Esophagus muscularis mucosa (tissue), 4 donors: ENCODE measurements at regions not wholly inside any gene's neighbourhood (a gene's known extent, or its start where the extent isn't known, plus 50 kb on each side); places are given as distances from the start of the nearest gene placed in this dataset.

Experiments
- DNase-seq: peaks from one replicate; pipeline ENCODE4 v3.0.0-alpha.2; 2017; ENCODE audit errors: extremely low spot score
- H3K27ac ChIP-seq, 4 donors: fragments of 200-600 bp; sonication (generic); replicated peaks in 1 of 4; 1 replicate in 3 of 4; 2 replicates in 1 of 4; pipeline ENCODE4 v1.5.1; 2016 to 2019; ENCODE audit warnings: mild to moderate bottlenecking in 1 of 4
- H3K27me3 ChIP-seq, 4 donors: fragments of 200-600 bp; sonication (generic); one replicate each; pipeline versions ENCODE4 v1.5.1 to v1.6.0; 2016 to 2019
- H3K36me3 ChIP-seq, 4 donors: fragments of 200-600 bp; sonication (generic); one replicate each; pipeline ENCODE4 v1.5.1; 2016 to 2019
- H3K4me1 ChIP-seq, 4 donors: fragments of 200-600 bp; sonication (generic); one replicate each; pipeline ENCODE4 v1.5.1; 2016 to 2019
- H3K4me3 ChIP-seq, 4 donors: fragments of 200-600 bp; sonication (generic); 1 replicate in 2 of 4; 2 replicates in 2 of 4; pipeline ENCODE4 v1.5.1; 2016 to 2019; ENCODE audit warnings: mild to moderate bottlenecking in 4 of 4, moderate library complexity in 1 of 4
- H3K9me3 ChIP-seq, 4 donors: fragments of 200-600 bp; sonication (generic); 1 replicate in 3 of 4; 2 replicates in 1 of 4; pipeline ENCODE4 v1.5.1; 2016 to 2019
- CTCF ChIP-seq, 3 experiments: fragments of 200-600 bp in 2 of 3; fragments of 450-650 bp in 1 of 3; sonication (generic) in 2 of 3; IDR thresholded peaks; one replicate each; pipeline ENCODE4 v1.5.1; 2017 to 2019; ENCODE audit warnings: antibody characterized with exemption in 3 of 3, mild to moderate bottlenecking in 2 of 3, moderate library complexity in 1 of 3
- EP300 ChIP-seq: sonication (generic); formaldehyde crosslinking; IDR thresholded peaks from one replicate; pipeline ENCODE4 v1.6.1; 2017; ENCODE audit warnings: antibody characterized with exemption
- POLR2A ChIP-seq: fragments of 450-650 bp; IDR thresholded peaks from one replicate; pipeline ENCODE4 v1.6.1; 2017; ENCODE audit warnings: antibody characterized with exemption, moderate library complexity, mild to moderate bottlenecking, low read depth
- POLR2AphosphoS5 ChIP-seq, 2 donors: sonication (generic); formaldehyde crosslinking; IDR thresholded peaks; one replicate each; pipeline ENCODE4 v1.6.1; 2017; ENCODE audit warnings: antibody characterized with exemption in 2 of 2
- WGBS: methylation state at CpG from one replicate; pipeline ENCODE4 v1.1.5; 2018; 5-methylcytosine and 5-hydroxymethylcytosine counted together
- intact Hi-C: fragments of 100-400 bp; cut with DNase I; formaldehyde crosslinking; loops from one replicate; pipeline ENCODE4 v1.15.1; 2023

GRCh38 chr18:78579854-78580577, 399.6 kb upstream of the SALL3 start:
- peaks cover 0 to 13% (median 0%) of the 10 kb centered on the region in 4 donors for H3K27me3 ChIP-seq
- 91% methylated on average over 16 of the region's 16 CpGs for WGBS
- H3K4me3 ChIP-seq, result no peak overlapping the region
- TF ChIP-seq CTCF (IDR thresholded peaks at IDR 0.05) (no peak), POLR2AphosphoS5 (IDR thresholded peaks at IDR 0.05) (no peak), POLR2A (no peak), EP300 (no peak)
- H3K9me3 ChIP-seq, result no peaks in the 10 kb centered on the region
- intact Hi-C loops, result no loop called here
- H3K36me3 ChIP-seq, result no peaks in the 10 kb centered on the region
- H3K27ac ChIP-seq, result no peak overlapping the region
- no peaks in the 10 kb centered on the region for H3K4me1 ChIP-seq
- no peak for DNase-seq

DNA sequence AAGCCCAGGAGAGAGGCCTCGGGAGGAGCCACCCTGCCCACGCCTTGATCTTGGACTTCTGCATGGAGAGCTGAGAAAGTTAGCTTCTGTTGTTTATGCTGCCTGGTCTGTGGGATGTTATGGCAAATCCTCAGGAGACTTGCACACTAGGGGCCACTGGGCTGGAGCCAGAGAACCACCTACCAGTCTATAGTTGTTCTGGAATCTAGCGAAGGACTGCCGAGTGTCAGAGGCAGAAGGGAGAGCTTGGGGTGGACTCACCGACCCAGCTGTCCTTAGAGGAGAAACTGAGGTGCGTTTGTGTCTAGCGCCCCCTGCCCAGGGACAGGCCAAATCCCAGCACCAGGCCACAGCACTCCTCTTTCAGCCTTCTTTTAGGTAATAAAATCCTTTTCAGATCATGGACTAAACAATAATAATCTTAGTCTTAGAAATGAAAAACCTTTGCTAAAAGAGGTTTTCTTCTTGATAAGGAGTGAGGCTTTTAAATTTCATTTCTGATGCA, 398.7 kb upstream of the SALL3 start:
- TF ChIP-seq CTCF (IDR thresholded peaks at IDR 0.05), result no peak
- no peak for TF ChIP-seq POLR2AphosphoS5 (IDR thresholded peaks at IDR 0.05)
- TF ChIP-seq POLR2A, result no peak
- TF ChIP-seq EP300, result no peak
- no peaks in the 10 kb centered on the region for H3K9me3 ChIP-seq
- peaks cover 0 to 16% (median 0%) of the 10 kb centered on the region in 4 donors for H3K27me3 ChIP-seq
- no peaks in the 10 kb centered on the region for H3K4me1 ChIP-seq
- H3K36me3 ChIP-seq, result no peaks in the 10 kb centered on the region
- H3K4me3 ChIP-seq, result no peak overlapping the region
- no peak overlapping the region for H3K27ac ChIP-seq
- DNase-seq, result no peak
- 81% methylated on average over 5 of the region's 7 CpGs for WGBS
- intact Hi-C loops, result no loop called here

GRCh38 chr18:78582181-78582709, 397.4 kb upstream of the SALL3 start:
- Histone ChIP-seq H3K4me1 (no peaks in the 10 kb centered on the region), H3K27me3 (peaks cover 0 to 16% (median 0%) of the 10 kb centered on the region in 4 donors), H3K4me3 (no peak overlapping the region), H3K36me3 (no peaks in the 10 kb centered on the region), H3K27ac (no peak overlapping the region), H3K9me3 (no peaks in the 10 kb centered on the region)
- TF ChIP-seq POLR2AphosphoS5 (IDR thresholded peaks at IDR 0.05) (no peak), CTCF (IDR thresholded peaks at IDR 0.05) (no peak), EP300 (no peak), POLR2A (no peak)
- DNase-seq, result no peak
- 86% methylated on average over 22 of the region's 23 CpGs for WGBS
- intact Hi-C loops, result no loop called here

GRCh38 chr18:78582898-78583738, 396.5 kb upstream of the SALL3 start:
- H3K36me3 ChIP-seq, result no peaks in the 10 kb centered on the region
- no peaks in the 10 kb centered on the region for H3K9me3 ChIP-seq
- no peak for DNase-seq
- intact Hi-C loops, result no loop called here
- no peaks in the 10 kb centered on the region for H3K4me1 ChIP-seq
- no peak overlapping the region for H3K4me3 ChIP-seq
- no peak overlapping the region for H3K27ac ChIP-seq
- 83% methylated on average over 25 of the region's 26 CpGs for WGBS
- no peak for TF ChIP-seq POLR2A
- TF ChIP-seq POLR2AphosphoS5 (IDR thresholded peaks at IDR 0.05), result no peak
- no peak for TF ChIP-seq CTCF (IDR thresholded peaks at IDR 0.05)
- no peak for TF ChIP-seq EP300
- peaks cover 0 to 16% (median 0%) of the 10 kb centered on the region in 4 donors for H3K27me3 ChIP-seq
